Stimulated activated CD8-positive, alpha-beta memory T cell treated with anti-CD3 and anti-CD28 coated beads, Interleukin-4, amount 100 ng/mL, for 48 hours (primary cell): ENCODE measurements at regions not wholly inside any gene's neighbourhood (a gene's known extent, or its start where the extent isn't known, plus 50 kb on each side); places are given as distances from the start of the nearest gene placed in this dataset.

Experiments used
- DNase-seq: peaks from one replicate; pipeline ENCODE4 v3.0.0-alpha.2; 2020

- DNase-seq: no peak
Observed at GRCh38 chr3:16810593-16811367, 74.0 kb upstream of the PLCL2 start.

- DNase-seq: no peak
Observed at GRCh38 chr3:16811950-16812349, 72.8 kb upstream of the PLCL2 start.

- DNase-seq: no peak
Observed at GRCh38 chr3:16813336-16813735, 71.4 kb upstream of the PLCL2 start.

GRCh38 chr3:16816048-16816780 lies 68.5 kb upstream of the PLCL2 start:
- no peak for DNase-seq

GRCh38 chr3:16817197-16817596 lies 67.6 kb upstream of the PLCL2 start:
- DNase-seq: no peak

GRCh38 chr3:16818194-16818593 lies 66.6 kb upstream of the PLCL2 start:
- no peak for DNase-seq

- no peak for DNase-seq
Observed at GRCh38 chr3:16818945-16819344, 65.8 kb upstream of the PLCL2 start.

GRCh38 chr3:16820485-16820884 lies 64.3 kb upstream of the PLCL2 start:
- DNase-seq: no peak

- no peak for DNase-seq
Observed at GRCh38 chr3:16821053-16821452, 63.7 kb upstream of the PLCL2 start.

- no peak for DNase-seq
Observed at GRCh38 chr3:16824081-16824696, 60.6 kb upstream of the PLCL2 start.

- no peak for DNase-seq
Observed at GRCh38 chr3:16825617-16826204, 59.0 kb upstream of the PLCL2 start.

- peak; percentile 54 for DNase-seq
Observed at GRCh38 chr3:16828815-16829214, 55.9 kb upstream of the PLCL2 start.

GRCh38 chr3:16831846-16832245 lies 52.9 kb upstream of the PLCL2 start:
- no peak for DNase-seq

GRCh38 chr3:16834214-16834613 lies 50.5 kb upstream of the PLCL2 start:
- DNase-seq: no peak

GRCh38 chr3:16834753-16835152 lies 50.0 kb upstream of the PLCL2 start:
- no peak for DNase-seq
